GM21367 (cell line): ENCODE measurements at regions not wholly inside any gene's neighbourhood (a gene's known extent, or its start where the extent isn't known, plus 50 kb on each side); places are given as distances from the start of the nearest gene placed in this dataset.
"Not testable (repeated sequence)": the region's sequence is repeated elsewhere in the genome, so short reads cannot be mapped to it uniquely, and the experiment has no call there.

ENCODE experiments used
- ATAC-seq: cut with Tn5 transposase; IDR thresholded peaks from one replicate; pipeline ENCODE4 v1.9.1; 2021; ENCODE audit not compliant: unreplicated experiment

GRCh38 chr10:43921478-43921877, 272.8 kb upstream of the ZNF32 start:
- no peak for ATAC-seq

GRCh38 chr10:43920236-43920758, 271.6 kb upstream of the ZNF32 start:
- ATAC-seq, result not testable (repeated sequence)

GRCh38 chr10:43913676-43914235, 265.1 kb upstream of the ZNF32 start:
- ATAC-seq, result no peak

GRCh38 chr10:43912469-43912868, 263.8 kb upstream of the ZNF32 start:
- no peak for ATAC-seq

GRCh38 chr10:43906490-43906889, 257.8 kb upstream of the ZNF32 start:
- no peak for ATAC-seq

GRCh38 chr10:43905512-43906236, 257.0 kb upstream of the ZNF32 start:
- no peak for ATAC-seq

GRCh38 chr10:43904844-43905243, 256.2 kb upstream of the ZNF32 start:
- no peak for ATAC-seq

GRCh38 chr10:43904301-43904700, 255.6 kb upstream of the ZNF32 start:
- ATAC-seq, result no peak

- no peak for ATAC-seq
These were observed 254.8 kb upstream of the ZNF32 start for GRCh38 chr10:43903451-43903850.

GRCh38 chr10:43902842-43903241, 254.2 kb upstream of the ZNF32 start:
- no peak for ATAC-seq

GRCh38 chr10:43901744-43902504, 253.2 kb upstream of the ZNF32 start:
- no peak for ATAC-seq

GRCh38 chr10:43901302-43901701, 252.6 kb upstream of the ZNF32 start:
- no peak for ATAC-seq

GRCh38 chr10:43900571-43900970, 251.9 kb upstream of the ZNF32 start:
- ATAC-seq, result no peak

- ATAC-seq, result no peak
These were observed 250.7 kb upstream of the ZNF32 start for GRCh38 chr10:43899224-43899959.

GRCh38 chr10:43898592-43898991, 249.9 kb upstream of the ZNF32 start:
- ATAC-seq, result no peak

GRCh38 chr10:43897765-43898419, 249.2 kb upstream of the ZNF32 start:
- no peak for ATAC-seq

GRCh38 chr10:43892062-43892770, 243.5 kb upstream of the ZNF32 start:
- ATAC-seq, result no peak

- ATAC-seq, result no peak
These were observed 242.6 kb upstream of the ZNF32 start for GRCh38 chr10:43891241-43891640.

- ATAC-seq, result no peak
These were observed 241.4 kb upstream of the ZNF32 start for GRCh38 chr10:43890124-43890523.

- ATAC-seq, result no peak
These were observed 239.9 kb upstream of the ZNF32 start for GRCh38 chr10:43888586-43888985.
